H1 (cell line): ENCODE measurements at regions not wholly inside any gene's neighbourhood (a gene's known extent, or its start where the extent isn't known, plus 50 kb on each side); places are given as distances from the start of the nearest gene placed in this dataset.

Experiments
- CTCF ChIA-PET: fragments of 300-600 bp; sonication (Branson Sonifier 250); formaldehyde crosslinking; loops from one replicate; lab custom pipeline; 2021; ENCODE audit not compliant: partially characterized antibody; lab: Charles Lee
- POLR2A ChIA-PET: fragments of 300-600 bp; sonication (Branson Sonifier 250); formaldehyde crosslinking; loops from one replicate; lab custom pipeline; 2021; ENCODE audit warnings: inconsistent platforms; ENCODE audit not compliant: partially characterized antibody; lab: Charles Lee
- DNase-seq, 2 experiments: peaks; one replicate each; pipeline versions ENCODE4 v3.0.0 to v3.0.0-alpha.2; 2010 to 2022; ENCODE audit warnings: low spot score in 2 of 2, low read depth in 1 of 2, mixed read lengths in 1 of 2
- FAIRE-seq: peaks from 2 replicates; lab custom pipeline; 2011; peaks lifted over from hg19 to GRCh38; lab: Jason Lieb, UNC
- H2AFZ ChIP-seq: 2 replicates; pipeline ENCODE4 v1.8.1; 2012; ENCODE audit warnings: low read length, inconsistent platforms
- H2AK5ac ChIP-seq: 2 replicates; pipeline ENCODE4 v1.6.1; 2013; ENCODE audit warnings: low read depth, low read length
- H2BK120ac ChIP-seq: replicated peaks from 2 replicates; pipeline ENCODE3; 2013; ENCODE audit warnings: low read depth, low read length, inconsistent platforms
- H2BK12ac ChIP-seq: 2 replicates; pipeline ENCODE4 v1.6.1; 2013; ENCODE audit warnings: low read depth, low read length
- H2BK15ac ChIP-seq: 2 replicates; pipeline ENCODE4 v1.6.1; 2013; ENCODE audit warnings: low read length
- H2BK20ac ChIP-seq: 2 replicates; pipeline ENCODE4 v1.6.1; 2013; ENCODE audit warnings: low read length
- H2BK5ac ChIP-seq: 2 replicates; pipeline ENCODE4 v1.6.1; 2013; ENCODE audit warnings: low read depth, low read length
- H3K14ac ChIP-seq: 2 replicates; pipeline ENCODE4 v1.6.1; 2013; ENCODE audit warnings: inconsistent platforms; ENCODE audit not compliant: insufficient read length
- H3K18ac ChIP-seq: 2 replicates; pipeline ENCODE4 v1.6.1; 2013; ENCODE audit warnings: low read length; ENCODE audit errors: extremely low read depth
- H3K23ac ChIP-seq: 2 replicates; pipeline ENCODE4 v1.6.1; 2013; ENCODE audit warnings: inconsistent platforms; ENCODE audit not compliant: insufficient read length
- H3K23me2 ChIP-seq: 2 replicates; pipeline ENCODE4 v1.6.1; 2013; ENCODE audit warnings: low read depth, low read length
- H3K27ac ChIP-seq: 2 replicates; pipeline ENCODE4 v1.6.1; 2011; ENCODE audit warnings: low read depth, low read length, inconsistent platforms
- H3K27me3 ChIP-seq, 4 experiments: replicated peaks in 1 of 4; 1 replicate in 1 of 4; 2 replicates in 3 of 4; pipeline versions ENCODE4 v1.6.1 to v1.8.1; 2011 to 2013; ENCODE audit warnings: low read length in 3 of 4, mild to moderate bottlenecking in 3 of 4, inconsistent platforms in 2 of 4, mixed read lengths in 2 of 4, moderate library complexity in 1 of 4; ENCODE audit not compliant: control insufficient read depth in 3 of 4, insufficient read depth in 3 of 4; ENCODE audit errors: extremely low read depth in 1 of 4
- H3K36me3 ChIP-seq, 4 experiments: 2 replicates each; pipeline versions ENCODE4 v1.6.1 to v1.8.1; 2011 to 2013; ENCODE audit warnings: mild to moderate bottlenecking in 4 of 4, low read length in 3 of 4, moderate library complexity in 2 of 4, control low read depth in 1 of 4, inconsistent platforms in 1 of 4; ENCODE audit not compliant: insufficient read depth in 4 of 4, control insufficient read depth in 2 of 4
- H3K4ac ChIP-seq: replicated peaks from 2 replicates; pipeline ENCODE3; 2013; ENCODE audit warnings: low read length, low read depth, mixed read lengths, inconsistent platforms; ENCODE audit not compliant: insufficient read length
- H3K4me1 ChIP-seq, 4 experiments: replicated peaks in 1 of 4; 1 replicate in 1 of 4; 2 replicates in 3 of 4; pipeline versions ENCODE4 v1.6.1 to v1.8.1; 2011 to 2013; ENCODE audit warnings: low read length in 3 of 4, inconsistent platforms in 2 of 4, mixed read lengths in 1 of 4; ENCODE audit not compliant: insufficient read depth in 4 of 4, control insufficient read depth in 3 of 4
- H3K4me2 ChIP-seq, 2 experiments: 2 replicates each; pipeline versions ENCODE4 v1.6.1 to v1.8.1; 2011 to 2013; ENCODE audit warnings: low read depth in 2 of 2, low read length in 2 of 2, control low read depth in 1 of 2, inconsistent platforms in 1 of 2, mild to moderate bottlenecking in 1 of 2; ENCODE audit not compliant: insufficient read depth in 1 of 2
- H3K4me3 ChIP-seq, 4 experiments: fragments of 200-600, 300-600 bp in 1 of 4; sonication (generic), shearing (Covaris generic), sonication (Bioruptor Twin) in 1 of 4; 2 replicates each; pipeline versions ENCODE4 v1.5.1 to v1.8.1; 2011 to 2016; ENCODE audit warnings: low read length in 4 of 4, low read depth in 3 of 4, control low read depth in 2 of 4, inconsistent platforms in 2 of 4, mild to moderate bottlenecking in 2 of 4, mixed read lengths in 1 of 4, moderate library complexity in 1 of 4; ENCODE audit not compliant: insufficient read depth in 2 of 4; ENCODE audit errors: extremely low read depth in 1 of 4
- H3K56ac ChIP-seq: replicated peaks from 2 replicates; pipeline ENCODE3; 2013; ENCODE audit warnings: low read depth, mild to moderate bottlenecking, mixed read lengths, low read length, inconsistent platforms; ENCODE audit not compliant: insufficient read length
- H3K79me1 ChIP-seq: 2 replicates; pipeline ENCODE4 v1.6.1; 2013; ENCODE audit warnings: low read depth, low read length, control low read depth
- H3K79me2 ChIP-seq, 2 experiments: 2 replicates each; pipeline versions ENCODE4 v1.6.1 to v1.8.1; 2012 to 2013; ENCODE audit warnings: low read length in 2 of 2, mild to moderate bottlenecking in 2 of 2, inconsistent platforms in 1 of 2; ENCODE audit not compliant: insufficient read depth in 2 of 2, control insufficient read depth in 1 of 2
- H3K9ac ChIP-seq, 4 experiments: replicated peaks in 1 of 4; 1 replicate in 1 of 4; 2 replicates in 3 of 4; pipeline versions ENCODE4 v1.6.1 to v1.8.1; 2011 to 2013; ENCODE audit warnings: low read depth in 3 of 4, low read length in 3 of 4, control low read depth in 2 of 4, mild to moderate bottlenecking in 2 of 4, moderate library complexity in 2 of 4, inconsistent platforms in 1 of 4; ENCODE audit errors: extremely low read depth in 1 of 4
- H3K9me3 ChIP-seq, 2 experiments: 2 replicates each; pipeline versions ENCODE4 v1.6.1 to v1.8.1; 2012 to 2013; ENCODE audit warnings: mild to moderate bottlenecking in 2 of 2, moderate library complexity in 2 of 2, control low read depth in 1 of 2, inconsistent platforms in 1 of 2, low read depth in 1 of 2, low read length in 1 of 2, mixed read lengths in 1 of 2; ENCODE audit not compliant: insufficient read depth in 2 of 2
- H4K20me1 ChIP-seq, 2 experiments: replicated peaks in 1 of 2; 2 replicates each; pipeline versions ENCODE3 to v1.8.1; 2011 to 2013; ENCODE audit warnings: inconsistent platforms in 2 of 2, low read length in 2 of 2, mild to moderate bottlenecking in 1 of 2; ENCODE audit not compliant: insufficient read depth in 2 of 2, control insufficient read depth in 1 of 2
- H4K5ac ChIP-seq: 2 replicates; pipeline ENCODE4 v1.6.1; 2013; ENCODE audit warnings: low read length, low read depth, mixed read lengths, inconsistent platforms; ENCODE audit not compliant: insufficient read length
- H4K8ac ChIP-seq: 2 replicates; pipeline ENCODE4 v1.8.0; 2013; ENCODE audit warnings: mild to moderate bottlenecking, moderate library complexity, low read length, inconsistent platforms; ENCODE audit not compliant: insufficient read depth; ENCODE audit errors: extremely low read depth
- H4K91ac ChIP-seq: replicated peaks from 2 replicates; pipeline ENCODE3; 2013; ENCODE audit warnings: low read length, mixed read lengths, inconsistent platforms; ENCODE audit not compliant: insufficient read length
- ATF2 ChIP-seq: IDR thresholded peaks from 2 replicates; pipeline ENCODE4 v1.6.1; 2012; ENCODE audit warnings: low read length, inconsistent platforms
- CEBPB ChIP-seq: IDR thresholded peaks from 2 replicates; pipeline ENCODE4 v1.6.1; 2012; ENCODE audit warnings: low read depth, low read length
- EP300 ChIP-seq, 2 experiments: IDR thresholded peaks; 1 replicate in 1 of 2; 2 replicates in 1 of 2; pipeline ENCODE4 v1.6.1; 2011 to 2012; ENCODE audit warnings: low read depth in 2 of 2, low read length in 2 of 2, mild to moderate bottlenecking in 2 of 2, borderline replicate concordance in 1 of 2, inconsistent platforms in 1 of 2, moderate library complexity in 1 of 2
- KDM1A ChIP-seq: fragments of 200-600, 300-600 bp; sonication (generic); IDR thresholded peaks from 2 replicates; pipeline ENCODE4 v1.7.1; 2016; ENCODE audit warnings: mild to moderate bottlenecking, low read length, borderline replicate concordance
- KDM4A ChIP-seq: IDR thresholded peaks from one replicate; pipeline ENCODE4 v1.7.1; 2012; ENCODE audit warnings: low read depth, mild to moderate bottlenecking, moderate library complexity, low read length, inconsistent platforms; ENCODE audit not compliant: severe bottlenecking
- POLR2AphosphoS5 ChIP-seq: IDR thresholded peaks from 2 replicates; pipeline ENCODE4 v1.6.1; 2011; ENCODE audit warnings: low read depth, low read length
- SP1 ChIP-seq: IDR thresholded peaks from 2 replicates; pipeline ENCODE4 v1.6.1; 2011; ENCODE audit warnings: low read depth, low read length
- SP4 ChIP-seq: IDR thresholded peaks from 2 replicates; pipeline ENCODE4 v1.6.1; 2012; ENCODE audit warnings: low read length, inconsistent platforms
- WGBS, 2 experiments: shearing (Covaris generic) in 1 of 2; methylation state at CpG; one replicate each; pipeline versions ENCODE4 v1.1.6 to v1.1.7; 2013 to 2015; ENCODE audit warnings: low lambda C conversion rate in 2 of 2, mixed read lengths in 2 of 2, inconsistent platforms in 1 of 2, low coverage in 1 of 2, missing lambda C conversion rate in 1 of 2; ENCODE audit not compliant: insufficient replicate concordance in 2 of 2, insufficient coverage in 1 of 2, insufficient read length in 1 of 2; ENCODE audit errors: extremely low coverage in 1 of 2, missing lambda C conversion rate in 1 of 2; 5-methylcytosine and 5-hydroxymethylcytosine counted together

DNA sequence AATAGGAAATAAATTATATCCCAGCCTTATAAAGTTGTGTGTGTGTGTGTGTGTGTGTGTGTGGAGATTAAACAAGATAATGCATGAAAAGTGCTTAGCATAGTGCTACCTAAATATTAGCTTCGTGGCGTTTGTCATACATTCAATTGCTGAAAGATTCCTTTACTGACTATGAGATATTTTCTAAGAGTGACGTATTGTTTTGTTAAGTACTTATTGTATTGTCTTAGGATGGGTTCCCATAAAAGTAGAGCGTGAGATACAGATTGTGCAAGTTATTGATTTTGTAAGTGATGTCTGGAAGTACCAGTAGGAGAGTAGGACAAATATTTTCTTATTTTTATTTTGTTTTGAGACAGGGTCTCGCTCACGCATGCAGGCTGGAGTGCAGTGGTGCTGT, 730.0 kb downstream of the CDH8 start:
- no peak for DNase-seq

More for the DNA sequence above, 730.0 kb downstream of the CDH8 start:
- Histone ChIP-seq H2BK15ac (no peak overlapping the region), H3K23me2 (no peaks in the 10 kb centered on the region; the same call in 1 of the 2 replicates), H2BK5ac (no peak overlapping the region), H3K79me1 (no peaks in the 10 kb centered on the region), H4K8ac (no peak overlapping the region; the same call in 1 of the 2 replicates), H3K9me3 (no peaks in the 10 kb centered on the region), H3K56ac (no peak overlapping the region), H3K27me3 (no peaks in the 10 kb centered on the region), H3K27ac (no peak overlapping the region), H3K18ac (no peak overlapping the region), H2BK20ac (no peak overlapping the region), H2BK120ac (no peak overlapping the region), H2AFZ (no peak overlapping the region), H3K4me3 (no peak overlapping the region), H3K79me2 (no peaks in the 10 kb centered on the region), H3K9ac (no peak overlapping the region), H4K5ac (no peak overlapping the region), H3K4ac (no peak overlapping the region), H4K20me1 (no peaks in the 10 kb centered on the region), H3K23ac (no peak overlapping the region), H3K14ac (no peak overlapping the region), H3K36me3 (no peaks in the 10 kb centered on the region), H3K4me2 (no peak overlapping the region), H2BK12ac (no peak overlapping the region), H2AK5ac (no peak overlapping the region), H4K91ac (no peak overlapping the region), H3K4me1 (no peaks in the 10 kb centered on the region)
- FAIRE-seq: no peak
- POLR2A ChIA-PET: no interaction called here
- TF ChIP-seq KDM4A (no peak), ATF2 (no peak), EP300 (IDR thresholded peaks at IDR 0.05; ENCODE audit: borderline replicate concordance in 1 of 2, low read depth in 2 of 2, low read length in 2 of 2) (no peak), CEBPB (no peak), SP4 (no peak), SP1 (no peak), POLR2AphosphoS5 (no peak), KDM1A (no peak)
- CTCF ChIA-PET: no interaction called here
- 92% methylated on average over 6 of the region's 6 CpGs; no CpG with 5 or more reads in 1 of the 2 experiments for WGBS, 2 experiments
